ENCODE measurements at regions not wholly inside any gene's neighbourhood (a gene's known extent, or its start where the extent isn't known, plus 50 kb on each side); places are given as distances from the start of the nearest gene placed in this dataset.
"Not testable (repeated sequence)": the region's sequence is repeated elsewhere in the genome, so short reads cannot be mapped to it uniquely, and the experiment has no call there.

GRCh38 chr12:111234491-111234890 lies 134.4 kb downstream of the PHETA1 start:
- not testable (repeated sequence) for TF ChIP-seq CTCF (IDR thresholded peaks at IDR 0.05); POLR2A (IDR thresholded peaks at IDR 0.05); POLR2AphosphoS5 (IDR thresholded peaks at IDR 0.05); EP300 (IDR thresholded peaks at IDR 0.05; ENCODE audit: low read depth)

Data from transverse colon (tissue), 4 donors.